ENCODE measurements at regions not wholly inside any gene's neighbourhood (a gene's known extent, or its start where the extent isn't known, plus 50 kb on each side); places are given as distances from the start of the nearest gene placed in this dataset.

GRCh38 chr3:26084629-26085028, 294.7 kb downstream of the OXSM start:
- Histone ChIP-seq H3K9me3 (ENCODE audit: insufficient read depth in 2 of 2, low read depth in 1 of 2, low read length in 1 of 2) (peaks cover 14 to 18% of the 10 kb centered on the region in 2 experiments), H4K5ac (ENCODE audit: insufficient read length, low read depth, low read length) (no peak overlapping the region), H3K4me3 (ENCODE audit: extremely low read depth in 1 of 4, insufficient read depth in 2 of 4, low read depth in 3 of 4, low read length in 4 of 4) (no peak overlapping the region), H3K14ac (ENCODE audit: insufficient read length) (no peak overlapping the region), H3K79me2 (ENCODE audit: control insufficient read depth in 1 of 2, insufficient read depth in 2 of 2, low read length in 2 of 2) (no peaks in the 10 kb centered on the region), H2AK5ac (ENCODE audit: low read depth, low read length) (no peak overlapping the region), H3K23ac (ENCODE audit: insufficient read length) (no peak overlapping the region), H4K91ac (replicated peaks; ENCODE audit: insufficient read length, low read length) (no peak overlapping the region), H3K18ac (ENCODE audit: extremely low read depth, low read length) (no peak overlapping the region), H2BK15ac (ENCODE audit: low read length) (no peak overlapping the region), H4K20me1 (replicated peaks in 1 of 2; ENCODE audit: control insufficient read depth in 1 of 2, insufficient read depth in 2 of 2, low read length in 2 of 2) (no peaks in the 10 kb centered on the region), H3K23me2 (ENCODE audit: low read depth, low read length) (no peaks in the 10 kb centered on the region), H3K36me3 (ENCODE audit: control insufficient read depth in 2 of 4, insufficient read depth in 4 of 4, low read length in 3 of 4) (no peaks in the 10 kb centered on the region; a peak in 1 of 8 replicates), H3K9ac (replicated peaks in 1 of 4; ENCODE audit: extremely low read depth in 1 of 4, low read depth in 3 of 4, low read length in 3 of 4) (no peak overlapping the region), H3K27ac (ENCODE audit: low read depth, low read length) (no peak overlapping the region), H2BK5ac (ENCODE audit: low read depth, low read length) (no peak overlapping the region), H2BK20ac (ENCODE audit: low read length) (no peak overlapping the region), H2BK12ac (ENCODE audit: low read depth, low read length) (no peak overlapping the region), H4K8ac (ENCODE audit: extremely low read depth, insufficient read depth, low read length) (no peak overlapping the region), H3K79me1 (ENCODE audit: low read depth, low read length) (no peaks in the 10 kb centered on the region), H3K4me2 (ENCODE audit: insufficient read depth in 1 of 2, low read depth in 2 of 2, low read length in 2 of 2) (no peak overlapping the region), H3K4ac (replicated peaks; ENCODE audit: insufficient read length, low read depth, low read length) (no peak overlapping the region), H3K56ac (replicated peaks; ENCODE audit: insufficient read length, low read depth, low read length) (no peak overlapping the region), H3K27me3 (replicated peaks in 1 of 4; ENCODE audit: control insufficient read depth in 3 of 4, extremely low read depth in 1 of 4, insufficient read depth in 3 of 4, low read length in 3 of 4) (no peaks in the 10 kb centered on the region), H3K4me1 (replicated peaks in 1 of 4; ENCODE audit: control insufficient read depth in 3 of 4, insufficient read depth in 4 of 4, low read length in 3 of 4) (no peaks in the 10 kb centered on the region), H2BK120ac (replicated peaks; ENCODE audit: low read depth, low read length) (no peak overlapping the region), H2AFZ (ENCODE audit: low read length) (no peak overlapping the region)
- WGBS, 2 experiments (ENCODE audit: extremely low coverage in 1 of 2, insufficient coverage in 1 of 2, insufficient read length in 1 of 2, insufficient replicate concordance in 2 of 2, low coverage in 1 of 2, low lambda C conversion rate in 2 of 2, missing lambda C conversion rate in 1 of 2), result 94% methylated on average over 2 of the region's 2 CpGs; no CpG with 5 or more reads in 1 of the 2 experiments
- POLR2A ChIA-PET (ENCODE audit: partially characterized antibody), result no interaction called here
- DNase-seq (ENCODE audit: low read depth in 1 of 2, low spot score in 2 of 2) (no peak), FAIRE-seq (no peak)
- CTCF ChIA-PET (ENCODE audit: partially characterized antibody), result interaction anchor here (0.8 kb wide), 1 partner anchor 24 kb away, joined by 3 read pairs; no protein-coding TSS in a partner anchor
- TF ChIP-seq SIRT6 (IDR thresholded peaks at IDR 0.05; ENCODE audit: low read length) (no peak), PHF8 (conservative IDR thresholded peaks at IDR 0.05; ENCODE audit: low read depth, low read length) (no peak), CEBPB (IDR thresholded peaks at IDR 0.05; ENCODE audit: low read depth, low read length) (no peak), CHD1 (IDR thresholded peaks at IDR 0.05; ENCODE audit: low read depth, low read length) (no peak), E2F6 (IDR thresholded peaks at IDR 0.05) (no peak), HDAC6 (IDR thresholded peaks at IDR 0.05; ENCODE audit: low read depth, low read length) (no peak), TCF12 (IDR thresholded peaks at IDR 0.05; ENCODE audit: low read depth, low read length) (no peak), POLR2A (IDR thresholded peaks at IDR 0.05; ENCODE audit: control extremely low read depth in 1 of 2, low read depth in 2 of 2, low read length in 2 of 2) (no peak), SRF (IDR thresholded peaks at IDR 0.05; ENCODE audit: low read depth, low read length) (no peak), GABPA (IDR thresholded peaks at IDR 0.05; ENCODE audit: borderline replicate concordance, insufficient read depth, low read length) (no peak), KDM4A (IDR thresholded peaks at IDR 0.05; ENCODE audit: low read depth, low read length, severe bottlenecking) (no peak), RXRA (IDR thresholded peaks at IDR 0.05; ENCODE audit: insufficient read depth, low read depth, low read length) (no peak)
- TF ChIP-seq, protein P1, sequence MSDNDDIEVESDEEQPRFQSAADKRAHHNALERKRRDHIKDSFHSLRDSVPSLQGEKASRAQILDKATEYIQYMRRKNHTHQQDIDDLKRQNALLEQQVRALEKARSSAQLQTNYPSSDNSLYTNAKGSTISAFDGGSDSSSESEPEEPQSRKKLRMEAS (IDR thresholded peaks at IDR 0.05), result no peak
